H9 (cell line): ENCODE measurements at regions not wholly inside any gene's neighbourhood (a gene's known extent, or its start where the extent isn't known, plus 50 kb on each side); places are given as distances from the start of the nearest gene placed in this dataset.
A peak's percentile ranks its signal among the peaks of the same experiment; 100 is the strongest.

Experiments used
- DNase-seq: peaks from one replicate; pipeline ENCODE4 v3.0.0-alpha.2; 2017
- H2AFZ ChIP-seq: one replicate; pipeline ENCODE4 v1.6.1; 2013; ENCODE audit warnings: mild to moderate bottlenecking, low read length, control low read depth, moderate library complexity
- H2AK5ac ChIP-seq: 2 replicates; pipeline ENCODE4 v1.6.1; 2013; ENCODE audit warnings: low read length, control low read depth, mixed read lengths; ENCODE audit not compliant: insufficient read length
- H2BK120ac ChIP-seq: one replicate; pipeline ENCODE4 v1.6.1; 2013; ENCODE audit warnings: low read depth, mild to moderate bottlenecking, low read length, control low read depth, inconsistent platforms; ENCODE audit not compliant: poor library complexity, severe bottlenecking
- H2BK12ac ChIP-seq: 2 replicates; pipeline ENCODE4 v1.6.1; 2013; ENCODE audit warnings: low read length, control low read depth, mixed read lengths, low read depth; ENCODE audit not compliant: insufficient read length
- H2BK15ac ChIP-seq: 2 replicates; pipeline ENCODE4 v1.6.1; 2013; ENCODE audit warnings: low read depth, low read length, control low read depth
- H2BK20ac ChIP-seq: one replicate; pipeline ENCODE4 v1.6.1; 2013; ENCODE audit warnings: low read depth, mild to moderate bottlenecking, low read length, control low read depth, inconsistent platforms; ENCODE audit not compliant: poor library complexity, severe bottlenecking
- H2BK5ac ChIP-seq: 2 replicates; pipeline ENCODE4 v1.6.1; 2013; ENCODE audit warnings: low read length, control low read depth, mixed read lengths; ENCODE audit not compliant: insufficient read length
- H3K14ac ChIP-seq: 2 replicates; pipeline ENCODE4 v1.6.1; 2013; ENCODE audit warnings: low read length, control low read depth; ENCODE audit not compliant: insufficient read depth
- H3K18ac ChIP-seq: 2 replicates; pipeline ENCODE4 v1.6.1; 2013; ENCODE audit warnings: low read depth, mild to moderate bottlenecking, mixed read lengths, low read length, control low read depth; ENCODE audit not compliant: insufficient read length
- H3K23ac ChIP-seq: 2 replicates; pipeline ENCODE4 v1.6.1; 2013; ENCODE audit warnings: low read length, control low read depth, mixed read lengths, low read depth; ENCODE audit not compliant: insufficient read length
- H3K23me2 ChIP-seq: 2 replicates; pipeline ENCODE4 v1.6.1; 2013; ENCODE audit warnings: low read depth, mild to moderate bottlenecking, mixed read lengths, low read length, control low read depth; ENCODE audit not compliant: insufficient read length, poor library complexity, severe bottlenecking
- H3K27ac ChIP-seq: 2 replicates; pipeline ENCODE4 v1.5.1; 2013; ENCODE audit warnings: low read length, control low read depth, mixed read lengths, low read depth; ENCODE audit not compliant: insufficient read length
- H3K27me3 ChIP-seq: 2 replicates; pipeline ENCODE4 v1.6.1; 2013; ENCODE audit warnings: low read length, control low read depth, inconsistent platforms; ENCODE audit not compliant: insufficient read depth
- H3K4ac ChIP-seq: 2 replicates; pipeline ENCODE4 v1.6.1; 2013; ENCODE audit warnings: low read depth, mild to moderate bottlenecking, control low read depth, inconsistent platforms, low read length, moderate library complexity
- H3K4me1 ChIP-seq: 2 replicates; pipeline ENCODE4 v1.6.1; 2013; ENCODE audit warnings: low read length, control low read depth, inconsistent platforms; ENCODE audit not compliant: insufficient read depth
- H3K4me2 ChIP-seq: 2 replicates; pipeline ENCODE4 v1.6.1; 2013; ENCODE audit warnings: low read length, control low read depth, mixed read lengths; ENCODE audit not compliant: insufficient read length, insufficient read depth
- H3K56ac ChIP-seq: 2 replicates; pipeline ENCODE4 v1.6.1; 2013; ENCODE audit warnings: low read depth, mild to moderate bottlenecking, mixed read lengths, low read length, control low read depth; ENCODE audit not compliant: insufficient read length
- H3K79me1 ChIP-seq: 2 replicates; pipeline ENCODE4 v1.6.1; 2013; ENCODE audit warnings: low read depth, mild to moderate bottlenecking, moderate library complexity, low read length, control low read depth, inconsistent platforms; ENCODE audit not compliant: insufficient read depth, poor library complexity, severe bottlenecking
- H3K79me2 ChIP-seq: 2 replicates; pipeline ENCODE4 v1.6.1; 2013; ENCODE audit warnings: low read length, control low read depth, inconsistent platforms; ENCODE audit not compliant: insufficient read depth
- H3K9ac ChIP-seq: 2 replicates; pipeline ENCODE4 v1.6.1; 2013; ENCODE audit warnings: low read length, control low read depth, mixed read lengths; ENCODE audit not compliant: insufficient read length; ENCODE audit errors: extremely low read depth
- H3K9me3 ChIP-seq: one replicate; pipeline ENCODE4 v1.6.1; 2013; ENCODE audit warnings: low read depth, low read length, inconsistent platforms; ENCODE audit not compliant: control insufficient read depth
- H3T11ph ChIP-seq: one replicate; pipeline ENCODE4 v1.6.1; 2013; ENCODE audit warnings: mild to moderate bottlenecking, low read length, control low read depth, inconsistent platforms
- H4K20me1 ChIP-seq: one replicate; pipeline ENCODE4 v1.6.1; 2013; ENCODE audit not compliant: control insufficient read depth, insufficient read length, insufficient read depth
- H4K5ac ChIP-seq: 2 replicates; pipeline ENCODE4 v1.6.1; 2013; ENCODE audit warnings: low read depth, mild to moderate bottlenecking, mixed read lengths, low read length, control low read depth; ENCODE audit not compliant: insufficient read length
- H4K8ac ChIP-seq: replicated peaks from 2 replicates; pipeline ENCODE4 v1.6.1; 2013; ENCODE audit warnings: low read length, control low read depth, mixed read lengths, low read depth; ENCODE audit not compliant: insufficient read length
- H4K91ac ChIP-seq: 2 replicates; pipeline ENCODE4 v1.6.1; 2013; ENCODE audit warnings: low read depth, mild to moderate bottlenecking, moderate library complexity, mixed read lengths, low read length, control low read depth; ENCODE audit not compliant: insufficient read length
- H3K27ac Mint-ChIP-seq, 3 experiments: 2 replicates in 2 of 3; 3 replicates in 1 of 3; pipeline ENCODE4 v1.8.0; 2020 to 2021; ENCODE audit warnings: mixed read lengths in 3 of 3, mild to moderate bottlenecking in 1 of 3, moderate library complexity in 1 of 3
- H3K27me3 Mint-ChIP-seq: 2 replicates; pipeline ENCODE4 v1.8.0; 2021; ENCODE audit warnings: low read depth, mild to moderate bottlenecking, moderate library complexity, mixed read lengths
- H3K36me3 Mint-ChIP-seq, 3 experiments: 2 replicates in 2 of 3; 3 replicates in 1 of 3; pipeline ENCODE4 v1.8.0; 2020 to 2021; ENCODE audit warnings: low read depth in 3 of 3, mixed read lengths in 3 of 3; ENCODE audit not compliant: insufficient read depth in 1 of 3
- H3K4me1 Mint-ChIP-seq, 2 experiments: 2 replicates each; pipeline ENCODE4 v1.8.0; 2020; ENCODE audit warnings: mixed read lengths in 2 of 2
- H3K4me3 Mint-ChIP-seq, 2 experiments: 2 replicates in 1 of 2; 3 replicates in 1 of 2; pipeline ENCODE4 v1.8.0; 2020 to 2021; ENCODE audit warnings: mild to moderate bottlenecking in 2 of 2, mixed read lengths in 2 of 2, moderate library complexity in 1 of 2
- H3K9me3 Mint-ChIP-seq, 2 experiments: 2 replicates in 1 of 2; 3 replicates in 1 of 2; pipeline ENCODE4 v1.8.0; 2020; ENCODE audit warnings: mild to moderate bottlenecking in 2 of 2, mixed read lengths in 2 of 2, moderate library complexity in 1 of 2
- CTCF ChIP-seq: fragments of 200-600 bp; sonication (generic); conservative IDR thresholded peaks from 3 replicates; pipeline ENCODE4 v1.8.0; 2021; ENCODE audit warnings: antibody characterized with exemption, mild to moderate bottlenecking
- WGBS: extraction: QIAGEN DNeasy Blood & Tissue Kit; methylation state at CpG from one replicate; pipeline ENCODE4 v1.1.7; 2013; ENCODE audit warnings: missing lambda C conversion rate, low lambda C conversion rate, mixed read lengths; ENCODE audit not compliant: insufficient read length; ENCODE audit errors: extremely low coverage; 5-methylcytosine and 5-hydroxymethylcytosine counted together

- no peak for TF ChIP-seq CTCF
- H3K27me3 ChIP-seq, result no peaks in the 10 kb centered on the region
- no peak overlapping the region for H3K9ac ChIP-seq
- no peaks in the 10 kb centered on the region for H4K20me1 ChIP-seq
- H3K79me1 ChIP-seq, result no peaks in the 10 kb centered on the region
- no peak overlapping the region for H4K91ac ChIP-seq
- H3K4me2 ChIP-seq, result no peak overlapping the region
- no peaks in the 10 kb centered on the region for H3K9me3 ChIP-seq
- no peak overlapping the region for H2AFZ ChIP-seq
- H3K27ac Mint-ChIP-seq, result no peak overlapping the region; a peak in 1 of 7 replicates
- no peak overlapping the region for H2BK15ac ChIP-seq
- H2AK5ac ChIP-seq, result no peak overlapping the region
- no peak overlapping the region for H3K18ac ChIP-seq
- no peak overlapping the region for H3K14ac ChIP-seq
- no peak overlapping the region for H3K56ac ChIP-seq
- no peaks in the 10 kb centered on the region for H3K4me1 ChIP-seq
- peaks cover 4 to 9% (median 4%) of the 10 kb centered on the region in 3 experiments; a peak in 5 of 7 replicates for H3K36me3 Mint-ChIP-seq
- no peak overlapping the region for H2BK120ac ChIP-seq
- H3K79me2 ChIP-seq, result no peaks in the 10 kb centered on the region
- no peak overlapping the region for H2BK5ac ChIP-seq
- H3K23me2 ChIP-seq, result no peaks in the 10 kb centered on the region
- H2BK12ac ChIP-seq, result no peak overlapping the region
- H3K23ac ChIP-seq, result no peak overlapping the region
- no peak overlapping the region for H3T11ph ChIP-seq
- no peak overlapping the region for H2BK20ac ChIP-seq
- H3K9me3 Mint-ChIP-seq, result peaks cover 13 to 22% of the 10 kb centered on the region in 2 experiments
- no peak overlapping the region for H3K4ac ChIP-seq
- H4K8ac ChIP-seq, result no peak overlapping the region
- no peak overlapping the region for H4K5ac ChIP-seq
- H3K4me1 Mint-ChIP-seq, result peaks cover 14% of the 10 kb centered on the region in 2 experiments
- DNase-seq, result peak; percentile 18
- H3K4me3 Mint-ChIP-seq, result no peak overlapping the region
- no peak overlapping the region for H3K27ac ChIP-seq
- no peaks in the 10 kb centered on the region; the same call in 1 of the 2 replicates for H3K27me3 Mint-ChIP-seq
- WGBS, result no CpG with 5 or more reads among the region's 14 CpGs
Observed at GRCh38 chr2:128812183-128812940, 493.7 kb upstream of the HS6ST1 start.
